VCaP (cell line): ENCODE measurements at regions not wholly inside any gene's neighbourhood (a gene's known extent, or its start where the extent isn't known, plus 50 kb on each side); places are given as distances from the start of the nearest gene placed in this dataset.
A peak's percentile ranks its signal among the peaks of the same experiment; 100 is the strongest.
"Not testable (repeated sequence)": the region's sequence is repeated elsewhere in the genome, so short reads cannot be mapped to it uniquely, and the experiment has no call there.

Experiments
- H3K27ac ChIP-seq: fragments of 450-650 bp; 2 replicates; pipeline ENCODE4 v1.5.1; 2017
- CTCF ChIP-seq: fragments of 450-650 bp; conservative IDR thresholded peaks from 2 replicates; pipeline ENCODE4 v1.5.1; 2017; ENCODE audit warnings: mild to moderate bottlenecking, moderate library complexity

- H3K27ac ChIP-seq = no peak overlapping the region
- TF ChIP-seq CTCF = no peak
Observed at GRCh38 chr6:109875973-109876372, 102.1 kb upstream of the GPR6 start.

GRCh38 chr6:109877028-109878004 is 100.8 kb upstream of the GPR6 start:
- H3K27ac ChIP-seq = peak overlapping the region; percentile 19
- TF ChIP-seq CTCF = no peak

- peak overlapping the region; percentile 19 for H3K27ac ChIP-seq
Observed at GRCh38 chr6:109878005-109878690, 100.0 kb upstream of the GPR6 start.

- not testable (repeated sequence) for H3K27ac ChIP-seq
Observed at GRCh38 chr6:109879081-109879480, 99.0 kb upstream of the GPR6 start.

GRCh38 chr6:109879521-109879920 is 98.6 kb upstream of the GPR6 start:
- H3K27ac ChIP-seq = no peak overlapping the region
- no peak for TF ChIP-seq CTCF

GRCh38 chr6:109881069-109881468 is 97.0 kb upstream of the GPR6 start:
- not testable (repeated sequence) for H3K27ac ChIP-seq

GRCh38 chr6:109881953-109882490 is 96.1 kb upstream of the GPR6 start:
- not testable (repeated sequence) for H3K27ac ChIP-seq

GRCh38 chr6:109891924-109892323 is 86.2 kb upstream of the GPR6 start:
- H3K27ac ChIP-seq = no peak overlapping the region
- no peak for TF ChIP-seq CTCF

- TF ChIP-seq CTCF = peak; percentile 6; the same call in 1 of the 2 replicates
- H3K27ac ChIP-seq = peak overlapping the region; percentile 63
Observed at GRCh38 chr6:109892451-109893435, 85.4 kb upstream of the GPR6 start.
